Epidermal melanocyte (primary cell): ENCODE measurements at regions not wholly inside any gene's neighbourhood (a gene's known extent, or its start where the extent isn't known, plus 50 kb on each side); places are given as distances from the start of the nearest gene placed in this dataset.

ENCODE experiments used
- DNase-seq: peaks from one replicate; pipeline ENCODE4 v3.0.0; 2011; ENCODE audit warnings: low spot score; ENCODE audit not compliant: insufficient read length

DNA sequence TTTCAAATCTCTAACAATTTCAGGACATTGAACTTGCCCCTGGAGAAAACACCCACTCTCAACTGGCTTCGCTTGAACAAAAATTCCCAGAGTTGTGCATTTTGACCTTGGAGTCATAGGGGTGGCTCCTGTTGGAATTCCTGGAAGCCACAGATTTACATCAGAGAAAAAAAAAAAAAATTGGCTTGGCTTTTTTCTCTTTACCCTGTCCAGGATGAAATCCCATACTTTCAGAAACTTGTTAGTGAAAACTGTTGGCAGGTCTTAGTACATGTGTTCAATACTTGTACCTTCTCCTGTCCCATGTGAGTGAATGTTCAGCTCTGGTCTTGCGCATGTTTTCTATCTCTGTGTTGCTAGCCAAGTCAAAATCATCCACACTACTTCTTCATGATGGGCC lies 228.8 kb downstream of the TGFB2 start:
- DNase-seq: no peak

DNA sequence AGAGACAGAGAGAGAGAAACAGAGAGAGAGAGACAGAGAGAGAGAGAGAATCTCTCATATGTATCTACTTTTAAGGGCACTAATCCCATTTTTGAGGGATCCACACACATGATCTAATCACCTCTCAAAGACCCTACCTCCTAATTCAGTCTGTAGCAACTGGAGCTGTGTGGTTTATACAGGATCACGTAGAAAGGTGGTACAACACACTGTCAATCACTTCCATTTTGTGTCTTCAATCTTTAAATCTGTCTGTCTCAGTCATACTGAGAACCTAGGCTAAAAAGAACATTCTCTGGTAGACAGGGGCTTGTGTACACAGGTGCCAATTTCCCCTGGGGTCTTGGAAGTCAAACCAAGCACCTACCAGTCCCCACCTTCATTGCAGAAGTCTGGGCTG lies 229.9 kb downstream of the TGFB2 start:
- no peak for DNase-seq

DNA sequence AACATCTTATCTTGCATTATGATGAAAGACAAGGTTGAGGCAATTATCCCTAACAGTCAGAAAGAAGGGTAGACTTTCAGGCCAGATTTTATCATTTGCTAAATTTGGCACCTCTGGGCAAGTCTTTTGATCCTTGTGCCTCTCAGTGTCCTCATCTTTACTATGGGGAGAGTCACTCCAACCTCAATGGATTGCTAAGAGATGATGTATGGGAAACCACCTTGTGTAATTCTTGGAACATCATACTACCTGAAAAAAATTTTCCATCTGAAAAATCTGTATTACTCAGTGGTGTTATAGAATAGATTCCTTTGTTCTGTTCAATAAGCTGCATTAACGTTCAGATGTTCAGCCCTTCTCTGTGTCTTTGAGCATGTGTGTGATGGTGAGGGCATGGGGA lies 230.7 kb downstream of the TGFB2 start:
- no peak for DNase-seq

GRCh38 chr1:218582646-218583045 lies 237.5 kb downstream of the TGFB2 start:
- DNase-seq: no peak

- no peak for DNase-seq
Observed at GRCh38 chr1:218584418-218585155, 239.5 kb downstream of the TGFB2 start.

- DNase-seq: no peak
Observed at GRCh38 chr1:218585511-218586184, 240.5 kb downstream of the TGFB2 start.

DNA sequence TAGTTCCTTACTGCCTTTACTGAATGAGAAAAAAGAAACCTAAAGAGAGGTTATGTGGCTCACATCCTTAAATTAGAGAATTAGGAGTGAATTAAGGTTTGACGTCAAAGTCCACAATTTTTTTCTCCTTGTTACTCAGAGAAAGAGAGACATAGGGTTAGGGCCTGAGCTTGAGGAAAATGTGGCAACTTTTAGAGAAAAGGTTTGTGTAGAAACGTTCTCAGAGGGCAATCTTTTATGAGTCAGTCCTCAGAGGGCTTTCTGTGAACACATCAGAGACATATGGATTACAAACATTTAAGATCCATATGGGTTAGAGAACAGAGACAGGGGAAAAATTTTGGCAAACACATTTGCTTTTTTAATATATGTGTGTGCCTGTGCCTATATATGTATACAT lies 242.8 kb downstream of the TGFB2 start:
- no peak for DNase-seq

GRCh38 chr1:218588540-218589172 lies 243.5 kb downstream of the TGFB2 start:
- no peak for DNase-seq

DNA sequence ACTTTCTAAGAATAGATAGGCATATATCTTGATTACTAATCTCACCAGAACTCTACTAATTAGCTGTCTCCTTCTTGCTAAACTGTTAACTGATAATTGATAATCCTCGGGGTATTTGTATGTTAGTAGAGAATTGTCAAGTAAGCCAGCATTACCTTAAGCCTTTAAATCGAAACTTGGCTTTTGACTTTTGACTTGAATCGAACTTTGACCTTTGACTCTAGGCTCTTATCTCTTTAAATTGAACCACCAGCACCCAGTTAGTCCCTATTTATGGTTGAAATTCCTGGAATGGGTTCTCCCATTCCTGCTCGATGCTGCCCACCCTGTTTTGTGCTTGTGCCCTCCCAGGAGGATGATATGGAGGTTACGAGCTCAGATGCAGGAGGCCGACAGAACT lies 244.4 kb downstream of the TGFB2 start:
- DNase-seq: no peak

- no peak for DNase-seq
Observed at GRCh38 chr1:218591966-218592365, 246.8 kb downstream of the TGFB2 start.

- DNase-seq: no peak
Observed at GRCh38 chr1:218592688-218593087, 247.6 kb downstream of the TGFB2 start.

DNA sequence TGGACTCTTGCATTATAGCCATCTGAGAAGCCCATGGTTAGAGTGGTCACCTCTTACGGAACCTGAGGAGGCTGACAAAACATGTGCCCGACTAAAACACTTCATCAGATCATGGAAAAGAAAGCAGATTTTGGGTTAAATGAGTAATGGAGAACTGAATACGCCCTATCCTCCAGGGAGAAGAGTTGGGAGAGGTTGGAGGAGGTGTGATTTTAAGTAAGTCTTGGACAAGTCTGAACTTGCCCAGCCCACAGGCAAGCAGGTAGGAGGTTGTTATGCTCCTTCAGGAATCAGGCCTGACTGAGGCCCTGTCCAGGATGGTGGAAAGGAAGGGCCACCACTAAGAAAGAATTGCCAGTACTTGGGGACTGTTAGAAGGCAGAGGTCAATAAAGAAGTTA lies 255.8 kb downstream of the TGFB2 start:
- no peak for DNase-seq

GRCh38 chr1:218604217-218604616 lies 259.1 kb downstream of the TGFB2 start:
- no peak for DNase-seq

DNA sequence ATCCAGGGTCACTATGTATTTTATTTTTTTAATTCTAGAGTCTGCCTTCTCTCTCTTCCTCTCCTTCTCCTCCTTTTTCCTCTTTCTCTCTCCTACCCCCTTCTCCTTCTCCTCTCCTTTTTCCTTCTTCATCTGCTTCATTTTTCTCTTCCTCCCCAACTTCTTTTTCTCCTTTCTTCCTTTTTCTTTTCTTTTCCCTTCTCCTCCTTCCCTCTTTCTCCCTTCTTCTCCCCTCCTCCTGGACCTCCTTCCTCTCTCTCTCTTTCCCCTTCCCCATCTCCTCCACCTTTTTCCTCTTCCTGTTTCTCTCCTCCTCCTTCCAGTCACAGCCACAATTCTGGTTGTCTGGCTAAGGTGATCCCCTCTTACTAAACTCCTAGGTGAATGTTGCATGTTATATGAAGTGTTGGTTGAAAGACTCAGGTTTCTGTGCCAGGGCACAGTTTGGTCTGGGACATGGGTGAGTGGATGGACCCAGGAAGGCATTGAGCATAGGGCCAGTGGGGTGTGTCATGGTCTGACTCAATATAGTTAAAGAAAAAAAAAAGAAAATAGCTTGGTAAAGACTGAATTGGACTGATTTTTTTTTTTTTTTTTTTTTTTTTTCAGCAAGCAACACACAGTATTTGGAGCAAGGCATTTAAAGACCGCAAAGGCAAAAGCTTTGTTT lies 266.9 kb downstream of the TGFB2 start:
- DNase-seq: no peak

GRCh38 chr1:218613105-218613504 lies 268.0 kb downstream of the TGFB2 start:
- DNase-seq: no peak

- DNase-seq: no peak
Observed at GRCh38 chr1:218614031-218614430, 268.9 kb downstream of the TGFB2 start.

DNA sequence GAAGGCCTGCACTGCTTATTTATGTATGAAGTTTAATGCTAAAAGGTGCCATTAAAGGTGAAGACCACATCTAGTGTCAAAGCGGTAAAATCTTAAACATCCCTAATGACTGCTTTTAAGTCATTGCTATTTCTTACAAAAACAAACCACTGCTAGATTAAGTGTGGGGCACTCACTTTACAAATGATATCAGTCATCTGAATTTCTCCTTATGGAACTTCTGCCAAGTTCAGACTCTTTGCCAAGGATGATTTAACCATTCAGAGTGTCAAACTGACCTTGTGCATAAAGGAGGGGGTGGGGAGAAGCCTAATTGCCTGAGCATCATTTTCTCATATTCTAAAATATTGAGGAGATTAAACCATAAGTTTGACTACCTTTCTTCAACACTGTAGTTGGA lies 271.5 kb downstream of the TGFB2 start:
- DNase-seq: no peak

- no peak for DNase-seq
Observed at GRCh38 chr1:218617986-218618385, 272.9 kb downstream of the TGFB2 start.

- DNase-seq: no peak
Observed at GRCh38 chr1:218620956-218621355, 275.8 kb downstream of the TGFB2 start.

GRCh38 chr1:218624052-218624451 lies 278.9 kb downstream of the TGFB2 start:
- DNase-seq: no peak

- DNase-seq: no peak
Observed at GRCh38 chr1:218625393-218625792, 280.3 kb downstream of the TGFB2 start.
